A549 (cell line): ENCODE measurements at regions not wholly inside any gene's neighbourhood (a gene's known extent, or its start where the extent isn't known, plus 50 kb on each side); places are given as distances from the start of the nearest gene placed in this dataset.

Source experiments
- ATAC-seq, 2 experiments: fragments of 200-7000 bp in 1 of 2; fragments of >200 bp in 1 of 2; cut with Nextera tagmentation in 1 of 2; cut with Tn5 transposase in 1 of 2; 3 replicates each; pipeline versions ENCODE4 v1.8.0 to v1.9.1; 2018 to 2020; ENCODE audit warnings: mild to moderate bottlenecking in 1 of 2, moderate library complexity in 1 of 2
- CTCF ChIA-PET: fragments of 300-600 bp; sonication (Branson Sonifier 250); formaldehyde crosslinking; extraction: SDS; loops from one replicate; lab custom pipeline; 2021; ENCODE audit warnings: antibody characterized with exemption, inconsistent platforms; lab: Yijun Ruan, JAX
- POLR2A ChIA-PET: fragments of 350-600 bp; formaldehyde crosslinking; extraction: SDS; loops from one replicate; lab custom pipeline; 2021; ENCODE audit warnings: antibody characterized with exemption, inconsistent platforms; lab: Yijun Ruan, JAX
- DNase-seq, 2 experiments: peaks; one replicate each; pipeline versions ENCODE4 v3.0.0 to v3.0.0-alpha.2; 2011 to 2016; ENCODE audit warnings: low read depth in 1 of 2, low spot score in 1 of 2
- FAIRE-seq: peaks from 2 replicates; lab custom pipeline; 2011; peaks lifted over from hg19 to GRCh38; lab: Jason Lieb, UNC
- H3K27ac ChIP-seq, 2 experiments: fragments of >200 bp; sonication (Bioruptor Twin); formaldehyde crosslinking; 3 replicates each; pipeline ENCODE4 v1.5.1; 2016 to 2017
- H3K4me1 ChIP-seq: fragments of >200 bp; sonication (Bioruptor Twin); formaldehyde crosslinking; 3 replicates; pipeline ENCODE4 v1.6.1; 2016
- H3K4me2 ChIP-seq: fragments of >200 bp; sonication (Bioruptor Twin); formaldehyde crosslinking; 3 replicates; pipeline ENCODE4 v1.6.1; 2016
- H3K4me3 ChIP-seq: fragments of >200 bp; sonication (Bioruptor Twin); formaldehyde crosslinking; 3 replicates; pipeline ENCODE4 v1.5.1; 2016
- H3K9me3 ChIP-seq: fragments of >200 bp; sonication (Bioruptor Twin); formaldehyde crosslinking; 3 replicates; pipeline ENCODE4 v1.6.1; 2016
- CEBPB ChIP-seq, 2 experiments: fragments of >200 bp in 1 of 2; sonication (Bioruptor Twin) in 1 of 2; formaldehyde crosslinking in 1 of 2; IDR thresholded peaks; 2 replicates each; pipeline ENCODE4 v1.6.1; 2012 to 2016
- CHD2 ChIP-seq: fragments of 150-350 bp; IDR thresholded peaks from 2 replicates; pipeline ENCODE4 v1.6.1; 2014; ENCODE audit warnings: low read length; ENCODE audit not compliant: partially characterized antibody
- CTCF ChIP-seq: fragments of >200 bp; sonication (Bioruptor Twin); formaldehyde crosslinking; IDR thresholded peaks from 3 replicates; pipeline ENCODE4 v1.5.1; 2016
- FOSB ChIP-seq: fragments of 250-450 bp; sonication (Bioruptor Pico); IDR thresholded peaks from 2 replicates; pipeline ENCODE4 v1.5.0; 2020; ENCODE audit warnings: mild to moderate bottlenecking, moderate library complexity
- FOXS1 ChIP-seq: fragments of 250-450 bp; sonication (Bioruptor Pico); IDR thresholded peaks from 2 replicates; pipeline ENCODE4 v1.5.0; 2020; ENCODE audit warnings: mild to moderate bottlenecking, moderate library complexity
- HDAC2 ChIP-seq: fragments of 200-600 bp; sonication (generic); IDR thresholded peaks from 2 replicates; pipeline ENCODE4 v1.6.1; 2016
- HMGXB4 ChIP-seq: fragments of 250-450 bp; sonication (Bioruptor Pico); IDR thresholded peaks from 2 replicates; pipeline ENCODE4 v1.5.0; 2021; ENCODE audit warnings: mild to moderate bottlenecking, moderate library complexity, borderline replicate concordance
- KDM1A ChIP-seq: fragments of 200-600 bp; sonication (generic); IDR thresholded peaks from 2 replicates; pipeline ENCODE4 v1.6.1; 2016; ENCODE audit warnings: low read depth, mild to moderate bottlenecking
- MAX ChIP-seq: IDR thresholded peaks from 2 replicates; pipeline ENCODE4 v1.6.1; 2012
- MAZ ChIP-seq: fragments of 150-350 bp; IDR thresholded peaks from 2 replicates; pipeline ENCODE4 v1.6.1; 2014; ENCODE audit warnings: antibody characterized with exemption, low read depth, low read length, borderline replicate concordance
- NFE2L2 ChIP-seq: fragments of 150-350 bp; conservative IDR thresholded peaks from 2 replicates; pipeline ENCODE4 v1.6.1; 2014; ENCODE audit warnings: low read length
- POLR2A ChIP-seq: IDR thresholded peaks from 2 replicates; pipeline ENCODE4 v1.6.1; 2012; ENCODE audit warnings: mild to moderate bottlenecking, low read length
- POLR2AphosphoS2 ChIP-seq: conservative IDR thresholded peaks from 2 replicates; pipeline ENCODE4 v1.6.1; 2012; ENCODE audit warnings: low read length, improper control_type of control experiment, inconsistent platforms
- RCOR1 ChIP-seq: fragments of 150-350 bp; IDR thresholded peaks from 2 replicates; pipeline ENCODE4 v1.6.1; 2014; ENCODE audit warnings: antibody characterized with exemption, low read length, low read depth
- TP53 ChIP-seq: fragments of 250-450 bp; sonication (Bioruptor Pico); IDR thresholded peaks from 2 replicates; pipeline ENCODE4 v1.5.0; 2021; ENCODE audit warnings: mild to moderate bottlenecking, moderate library complexity
- USF2 ChIP-seq: fragments of 450-650 bp; IDR thresholded peaks from 2 replicates; pipeline ENCODE4 v1.6.1; 2014; ENCODE audit warnings: antibody characterized with exemption
- ZC3H11A ChIP-seq: fragments of 450-650 bp; IDR thresholded peaks from 2 replicates; pipeline ENCODE4 v1.6.1; 2014; ENCODE audit warnings: antibody characterized with exemption, mild to moderate bottlenecking
- WGBS: methylation state at CpG from one replicate; pipeline ENCODE4 v1.1.6; 2017; ENCODE audit errors: missing lambda C conversion rate; 5-methylcytosine and 5-hydroxymethylcytosine counted together

- TF ChIP-seq CTCF (no peak), USF2 (no peak)
- TF ChIP-seq, all 56 proteins: peak for 0
Measured at GRCh38 chr22:47788461-47788860, 1026.0 kb downstream of the TBC1D22A start (continued).

GRCh38 chr22:47787501-47788227 lies 1025.2 kb downstream of the TBC1D22A start:
- no peak overlapping the region for H3K4me3 ChIP-seq
- no peak overlapping the region for H3K27ac ChIP-seq
- 0 out of 3 replicates have a peak, but pooled peaks cover 2% of the 10 kb centered on the region for H3K9me3 ChIP-seq
- CTCF ChIA-PET = no interaction called here
- no peak for DNase-seq
- WGBS = 57% methylated on average over 7 of the region's 10 CpGs
- TF ChIP-seq ZC3H11A (no peak), CHD2 (no peak), NFE2L2 (no peak)
- TF ChIP-seq, all 56 proteins: peak for 0
- Histone ChIP-seq H3K4me2 (no peak overlapping the region), H3K4me1 (0 out of 3 replicates have a peak, but pooled peaks cover 2% of the 10 kb centered on the region)
- FAIRE-seq (no peak), ATAC-seq (no peak)
- POLR2A ChIA-PET = no interaction called here

- POLR2A ChIA-PET = no interaction called here
- no peak for TF ChIP-seq MAX
- no peak for TF ChIP-seq RCOR1
- TF ChIP-seq FOXS1 = no peak
- TF ChIP-seq, all 56 proteins: peak for 0
- H3K4me3 ChIP-seq = no peak overlapping the region
- H3K27ac ChIP-seq = no peak overlapping the region
- H3K4me2 ChIP-seq = no peak overlapping the region
- CTCF ChIA-PET = no interaction called here
- 42% methylated on average over 8 of the region's 12 CpGs for WGBS
- FAIRE-seq (no peak), ATAC-seq (no peak), DNase-seq (no peak)
- 0 out of 3 replicates have a peak, but pooled peaks cover 2% of the 10 kb centered on the region for H3K9me3 ChIP-seq
- 0 out of 3 replicates have a peak, but pooled peaks cover 2% of the 10 kb centered on the region for H3K4me1 ChIP-seq
Measured at GRCh38 chr22:47786650-47787290, 1024.3 kb downstream of the TBC1D22A start.

GRCh38 chr22:47784991-47785390 lies 1022.5 kb downstream of the TBC1D22A start:
- no peak overlapping the region for H3K4me2 ChIP-seq
- H3K4me3 ChIP-seq = no peak overlapping the region
- no peak for DNase-seq
- FAIRE-seq = no peak
- TF ChIP-seq HMGXB4 (CRISPR knock-in tag) (no peak), HDAC2 (no peak), MAX (no peak), MAZ (no peak), CEBPB (IDR thresholded peaks at IDR 0.05) (no peak), KDM1A (no peak), TP53 (CRISPR knock-in tag) (no peak), POLR2A (no peak), POLR2AphosphoS2 (no peak), FOSB (no peak)
- ATAC-seq = no peak
- H3K4me1 ChIP-seq = no peaks in the 10 kb centered on the region
- 0 out of 3 replicates have a peak, but pooled peaks cover 2% of the 10 kb centered on the region for H3K9me3 ChIP-seq
- H3K27ac ChIP-seq = no peak overlapping the region
- POLR2A ChIA-PET = no interaction called here
- WGBS = no CpG with 5 or more reads among the region's 1 CpG
- CTCF ChIA-PET = interaction anchor here (1.0 kb wide), 1 partner anchor 707 kb away, joined by 3 read pairs; no protein-coding TSS in a partner anchor
